GM18519 (cell line): ENCODE measurements at regions not wholly inside any gene's neighbourhood (a gene's known extent, or its start where the extent isn't known, plus 50 kb on each side); places are given as distances from the start of the nearest gene placed in this dataset.
"Not testable (repeated sequence)": the region's sequence is repeated elsewhere in the genome, so short reads cannot be mapped to it uniquely, and the experiment has no call there.

ENCODE experiments used
- ATAC-seq: cut with Tn5 transposase; IDR thresholded peaks from one replicate; pipeline ENCODE4 v1.9.1; 2021; ENCODE audit warnings: mild to moderate bottlenecking, moderate library complexity; ENCODE audit not compliant: unreplicated experiment, low FRiP score

DNA sequence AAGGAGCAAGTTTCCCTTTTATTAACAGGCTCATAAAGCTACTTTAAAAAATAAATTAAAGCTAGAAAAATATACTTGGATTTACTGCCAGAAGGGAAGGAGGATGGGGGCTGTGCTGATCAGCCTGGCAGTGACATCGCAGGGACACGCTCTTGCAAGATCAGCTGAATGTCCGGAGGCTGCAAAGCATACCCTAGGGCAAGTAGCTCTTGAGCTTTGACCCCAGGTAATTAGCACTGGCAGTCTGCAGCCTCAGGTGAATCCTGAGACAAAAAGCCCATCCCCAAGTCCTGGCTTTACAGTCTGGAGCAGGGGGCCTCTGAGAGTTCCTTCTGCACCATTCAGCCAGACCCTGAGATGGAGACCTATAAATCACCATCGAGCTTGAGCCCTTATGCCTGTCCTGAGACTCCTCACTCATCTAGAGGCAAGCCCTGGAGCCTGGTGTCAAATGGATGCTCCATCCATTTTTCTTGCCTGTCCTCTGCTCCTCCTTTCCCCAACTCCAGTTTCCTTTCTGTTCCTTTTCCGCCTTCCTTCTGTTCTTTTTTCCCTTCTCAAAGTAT lies 131.7 kb downstream of the TMEM114 start:
- no peak for ATAC-seq

DNA sequence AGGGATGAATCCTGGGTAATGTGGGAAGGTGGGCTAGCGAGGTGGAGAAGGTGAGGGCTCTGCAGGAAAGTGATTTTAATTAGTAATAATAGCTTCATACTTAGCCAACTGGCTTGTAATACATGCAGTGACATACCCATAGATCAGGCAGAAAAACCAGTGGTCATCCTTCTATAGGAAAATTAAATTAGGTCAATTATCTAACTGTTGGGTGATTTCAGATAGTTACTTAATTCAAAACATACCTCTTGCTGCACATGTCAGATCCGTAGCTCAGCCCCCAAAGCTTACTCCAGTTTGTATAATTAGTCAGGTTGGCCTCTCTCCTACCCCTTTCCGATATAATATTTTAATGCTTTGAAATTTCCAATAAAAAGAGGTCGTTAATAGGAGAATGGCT lies 137.0 kb downstream of the TMEM114 start:
- ATAC-seq = no peak

GRCh38 chr16:8452941-8453340 lies 137.4 kb downstream of the TMEM114 start:
- no peak for ATAC-seq

DNA sequence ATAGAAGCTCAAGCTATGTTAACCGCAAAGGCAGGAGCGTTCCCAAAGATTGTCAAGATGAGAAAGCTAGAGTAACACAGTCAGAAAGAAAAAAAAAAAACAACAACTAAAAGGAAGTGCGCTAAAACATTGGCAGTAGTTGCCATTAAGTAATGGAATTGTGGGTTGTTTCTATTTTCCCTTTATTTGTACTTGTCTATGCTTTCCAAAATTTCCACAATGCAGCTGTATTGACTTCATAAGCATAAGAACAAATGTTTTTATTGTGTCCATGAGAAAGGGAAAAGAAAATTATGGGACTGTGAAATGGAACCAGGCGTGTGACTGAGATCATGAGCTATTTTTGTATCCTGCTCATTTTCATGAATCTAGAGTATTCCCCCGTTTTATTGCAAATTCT lies 153.4 kb downstream of the TMEM114 start:
- ATAC-seq = no peak

GRCh38 chr16:8431783-8432182 lies 158.5 kb downstream of the TMEM114 start:
- ATAC-seq = no peak

DNA sequence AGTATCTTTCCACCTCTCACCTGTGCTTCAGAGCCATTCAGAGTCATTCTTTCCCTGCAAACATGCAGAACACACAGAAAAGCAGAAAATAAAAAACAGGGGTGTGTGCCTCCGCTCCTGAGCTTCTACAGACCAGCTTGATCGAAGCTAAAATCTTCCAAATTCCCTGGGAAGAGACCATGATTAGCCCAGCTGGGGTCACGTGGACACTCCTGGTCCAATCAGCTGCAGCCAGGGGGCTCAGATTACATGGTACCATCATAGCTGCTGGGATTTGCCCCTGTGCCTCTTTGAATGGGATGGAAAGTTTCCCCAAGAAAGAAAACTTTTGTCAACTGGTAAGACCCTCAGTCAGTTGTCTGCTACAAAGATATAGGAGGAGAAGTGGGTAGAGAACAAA lies 159.9 kb downstream of the TMEM114 start:
- no peak for ATAC-seq

GRCh38 chr16:8426569-8426968 lies 163.7 kb downstream of the TMEM114 start:
- ATAC-seq = no peak

DNA sequence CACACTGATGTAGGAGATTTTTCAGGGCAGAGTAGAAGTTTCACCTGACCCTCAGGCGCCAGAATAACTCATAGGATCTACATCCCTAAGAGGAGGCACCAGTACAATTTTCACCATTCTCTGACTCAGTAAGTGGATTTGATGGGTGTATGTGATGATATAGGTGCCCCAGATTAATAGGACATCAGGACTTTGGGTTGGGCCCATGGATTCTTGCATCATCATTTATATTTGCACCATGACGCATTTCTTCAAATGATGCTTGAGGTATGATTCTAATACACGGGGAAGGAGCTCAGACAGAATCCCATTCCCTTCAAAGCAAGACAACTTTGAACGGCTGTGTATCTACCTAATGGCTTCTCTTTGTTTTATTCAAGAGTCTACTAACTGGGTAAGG lies 173.2 kb downstream of the TMEM114 start:
- no peak for ATAC-seq

DNA sequence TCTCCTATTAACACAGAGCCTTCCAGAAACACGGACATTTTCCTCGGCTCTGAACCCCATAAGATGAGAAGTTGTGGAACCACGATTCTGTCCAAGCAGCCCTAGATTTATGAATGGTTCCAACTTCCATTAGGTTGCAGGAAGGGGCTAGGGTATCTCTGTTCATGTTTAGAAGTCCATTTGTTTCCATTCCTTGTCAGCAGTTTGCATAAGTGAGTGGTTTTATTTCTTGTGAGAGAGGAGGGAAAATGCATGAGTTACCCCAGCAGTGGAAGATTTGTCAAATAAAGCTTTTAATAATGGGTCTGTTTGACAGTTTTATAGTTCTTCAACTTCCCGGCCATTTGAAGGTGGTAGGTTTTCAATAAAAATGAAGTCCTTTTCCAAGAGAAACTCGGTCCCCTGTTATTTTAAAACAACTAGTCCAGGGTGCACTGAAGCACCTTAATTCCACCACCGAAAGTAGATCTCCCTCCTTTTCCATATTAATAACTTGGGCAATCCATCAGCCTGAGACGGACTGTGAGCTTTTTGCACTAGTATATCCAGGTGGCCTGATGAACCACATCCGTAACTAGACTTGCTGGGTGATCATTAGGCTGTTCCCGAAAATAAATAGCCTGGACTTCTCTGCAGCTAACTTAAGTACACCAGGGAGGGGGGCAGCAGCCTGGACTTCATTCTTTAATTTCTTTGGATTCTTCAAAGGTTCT lies 181.3 kb downstream of the TMEM114 start:
- no peak for ATAC-seq

DNA sequence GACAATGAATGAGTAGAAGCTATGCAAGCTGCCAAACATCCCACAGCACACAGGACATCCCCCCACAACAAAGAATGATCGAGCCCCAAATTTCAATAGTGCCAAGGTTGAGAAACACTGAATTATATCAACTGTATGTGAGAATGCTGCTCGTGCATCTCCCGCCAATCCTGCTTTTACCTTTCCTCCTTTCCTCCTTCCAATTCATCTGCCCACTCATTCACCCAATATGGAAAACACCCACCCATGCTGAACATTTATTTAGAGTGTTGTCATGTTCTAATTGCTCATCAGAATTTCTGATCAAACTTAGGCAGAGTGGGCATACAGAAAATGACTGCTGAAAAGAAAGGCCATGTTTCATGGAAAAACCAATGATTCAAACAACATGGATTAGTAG lies 183.0 kb downstream of the TMEM114 start:
- no peak for ATAC-seq

DNA sequence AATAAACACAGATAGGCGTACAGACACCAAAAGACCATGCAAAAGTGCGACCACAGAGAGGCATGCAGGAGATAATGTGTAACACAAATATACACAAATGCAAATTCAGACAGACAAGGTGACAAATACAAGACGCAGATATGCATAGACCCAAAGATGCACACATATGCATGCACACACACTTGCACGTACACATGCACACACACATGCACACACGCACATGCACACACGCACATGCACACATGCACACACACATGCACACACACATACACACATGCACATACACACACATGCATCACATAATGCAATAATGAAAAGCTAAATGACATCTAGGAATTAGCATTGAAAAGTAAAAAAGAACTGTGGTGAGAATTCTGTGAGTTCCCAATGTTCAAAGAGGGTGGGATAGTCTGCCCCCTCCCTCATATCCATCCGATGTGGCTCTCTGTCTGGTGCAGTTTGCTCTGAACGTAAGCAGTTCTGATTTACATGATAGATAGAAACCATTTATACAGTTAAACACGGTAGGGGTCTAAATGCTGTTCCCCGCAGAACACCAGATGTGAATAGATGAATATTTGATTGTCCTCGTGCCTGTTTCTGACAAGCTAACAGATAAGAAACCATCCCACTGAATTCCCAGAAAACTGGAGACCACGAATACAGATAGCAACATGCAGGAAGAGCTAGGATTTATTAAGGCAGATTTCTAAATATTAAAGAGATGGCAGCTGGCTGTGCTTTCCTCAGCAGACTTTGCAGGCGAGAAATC lies 186.1 kb downstream of the TMEM114 start:
- no peak for ATAC-seq

DNA sequence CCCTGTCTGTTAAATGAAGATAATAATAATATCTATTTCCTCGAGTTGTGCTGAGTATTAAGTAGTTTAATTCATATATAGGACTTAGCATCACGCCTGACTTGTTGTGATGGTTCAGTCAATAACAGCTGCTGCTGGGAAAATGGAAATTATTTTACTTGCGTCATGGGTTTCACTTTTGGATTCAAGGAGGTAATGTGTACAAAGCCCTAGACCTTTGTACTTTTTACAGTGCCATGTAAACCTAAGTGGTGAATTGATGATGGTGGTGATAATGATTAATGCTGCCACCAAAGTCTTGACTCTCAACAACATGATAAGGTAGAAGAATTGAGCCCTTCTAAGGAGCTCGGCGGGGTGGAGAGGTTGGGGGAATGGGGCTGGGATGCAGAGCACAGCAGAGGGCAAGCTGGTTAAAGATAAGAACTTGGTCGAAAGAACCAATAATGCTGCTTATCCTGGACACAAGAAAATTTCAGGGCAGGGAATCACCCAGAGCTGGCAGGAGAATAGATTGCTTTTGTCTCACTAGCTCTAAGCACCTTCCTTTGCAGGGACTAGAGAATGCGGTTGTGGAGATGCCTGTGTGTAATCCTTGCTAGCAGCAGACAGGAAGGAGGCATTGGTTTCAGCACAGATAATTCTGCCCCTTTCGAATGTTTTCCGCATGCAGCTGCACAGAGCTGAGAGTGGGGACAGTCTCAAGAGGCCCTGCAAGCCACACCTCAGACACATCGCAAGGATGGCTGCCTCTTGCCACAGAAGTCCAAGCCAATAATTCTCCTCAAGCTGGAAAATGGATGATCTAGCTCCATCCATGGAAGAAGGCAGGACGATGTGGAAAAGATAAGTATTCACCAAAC lies 187.1 kb downstream of the TMEM114 start:
- no peak for ATAC-seq

DNA sequence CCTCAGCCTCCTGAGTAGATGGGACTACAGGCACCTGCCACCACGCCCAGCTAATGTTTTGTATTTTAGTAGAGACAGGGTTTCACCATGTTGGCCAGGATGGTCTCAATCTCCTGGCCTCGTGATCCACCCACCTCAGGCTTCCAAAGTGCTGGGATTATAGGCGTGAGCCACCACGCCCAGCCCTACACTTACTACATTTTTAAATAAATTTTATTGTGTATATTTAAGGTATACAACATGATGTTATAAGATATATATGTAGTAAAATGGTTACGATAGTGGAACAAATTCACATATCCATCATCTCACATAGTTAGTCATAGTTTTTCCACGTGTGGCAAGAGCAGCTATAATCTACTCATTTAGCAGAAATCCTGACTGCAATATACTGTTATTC lies 189.6 kb downstream of the TMEM114 start:
- not testable (repeated sequence) for ATAC-seq

- ATAC-seq = no peak
These were observed 191.8 kb downstream of the TMEM114 start for GRCh38 chr16:8398548-8398947.

DNA sequence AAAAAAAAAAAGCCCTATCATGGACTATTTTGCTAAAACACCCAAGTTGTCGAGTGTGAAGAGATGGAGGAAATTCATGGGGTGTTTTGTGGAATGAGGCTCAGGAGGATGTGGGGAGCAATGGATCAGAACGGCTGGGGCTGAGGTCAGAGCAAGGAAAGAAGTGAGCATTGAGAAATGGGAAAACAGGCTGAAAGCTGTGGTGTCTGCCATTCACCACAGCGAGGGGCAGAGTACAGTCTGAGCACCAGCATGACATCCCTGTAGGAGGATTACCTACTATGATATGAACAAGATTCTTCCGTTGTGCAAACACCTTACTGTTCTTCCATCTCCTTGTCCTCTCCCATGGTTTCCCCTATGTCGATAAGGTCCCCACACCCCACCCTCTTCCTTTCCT lies 193.1 kb downstream of the TMEM114 start:
- no peak for ATAC-seq

DNA sequence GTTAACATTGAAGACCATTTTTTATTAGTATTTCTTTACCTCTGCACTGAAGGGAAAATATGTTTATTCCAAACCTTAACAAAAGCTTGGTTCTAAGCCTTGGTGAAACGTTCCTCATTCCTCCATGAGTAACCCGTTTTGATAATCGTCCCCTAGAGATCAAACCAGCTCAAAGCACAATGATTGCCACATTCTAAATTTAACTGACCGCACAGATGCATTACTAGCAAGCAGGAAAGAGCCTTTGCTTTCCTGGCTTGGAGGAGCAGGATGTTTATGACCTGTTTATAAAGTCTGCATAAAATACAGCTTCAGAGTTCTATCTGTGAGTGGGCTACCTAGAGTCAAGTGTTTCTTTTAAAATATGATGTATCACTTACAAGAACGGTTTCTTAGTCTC lies 193.8 kb downstream of the TMEM114 start:
- ATAC-seq = no peak

GRCh38 chr16:8391257-8391656 lies 199.1 kb downstream of the TMEM114 start:
- no peak for ATAC-seq

- ATAC-seq = no peak
These were observed 201.6 kb downstream of the TMEM114 start for GRCh38 chr16:8388684-8389083.

DNA sequence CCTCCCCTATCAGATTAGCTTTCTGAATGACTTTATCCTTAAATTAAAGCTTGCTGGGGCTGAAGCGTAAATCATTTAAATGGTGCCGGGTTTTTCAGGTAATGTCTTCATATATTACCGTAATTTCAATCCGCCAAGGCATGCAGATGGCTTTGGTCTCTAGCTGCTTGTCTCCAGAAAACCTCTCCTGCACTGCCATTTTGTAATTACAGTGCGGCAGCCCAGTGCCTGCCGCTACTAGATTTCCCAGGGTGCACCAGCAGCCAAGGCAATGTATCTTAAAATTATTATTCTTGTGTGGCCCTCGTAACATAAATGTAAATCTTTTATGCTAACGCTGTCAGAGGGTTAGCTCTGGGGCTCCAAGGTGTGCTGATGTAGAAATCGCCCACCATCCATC lies 208.5 kb downstream of the TMEM114 start:
- no peak for ATAC-seq

- no peak for ATAC-seq
These were observed 210.0 kb downstream of the TMEM114 start for GRCh38 chr16:8380311-8380710.

- no peak for ATAC-seq
These were observed 212.4 kb downstream of the TMEM114 start for GRCh38 chr16:8377864-8378263.
